Raji (cell line): ENCODE measurements at regions not wholly inside any gene's neighbourhood (a gene's known extent, or its start where the extent isn't known, plus 50 kb on each side); places are given as distances from the start of the nearest gene placed in this dataset.

Experiments
- POLR2A ChIP-seq: IDR thresholded peaks from 2 replicates; pipeline ENCODE4 v1.6.1; 2011; ENCODE audit warnings: low read depth, low read length, control low read depth; ENCODE audit not compliant: insufficient read depth

DNA sequence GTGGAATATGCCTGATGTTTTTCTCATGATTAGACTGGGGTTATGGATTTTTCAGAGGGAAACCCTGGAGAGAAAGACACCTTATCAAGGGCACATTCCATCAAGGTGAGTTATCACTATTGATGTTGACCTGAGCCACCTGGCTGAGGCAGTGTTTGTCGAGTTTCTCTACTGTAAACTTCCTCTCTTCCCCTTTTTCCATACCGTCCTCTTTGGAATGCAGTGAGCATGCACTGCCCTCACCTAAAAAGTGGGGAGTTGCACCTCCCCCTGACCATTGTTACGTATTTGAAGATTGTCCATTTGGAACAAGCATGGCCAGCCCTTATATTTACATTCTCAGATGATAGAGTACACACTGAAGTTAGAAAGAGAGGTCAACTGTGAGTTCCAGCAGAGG lies 53.9 kb upstream of the PWP1 start:
- TF ChIP-seq POLR2A = no peak

GRCh38 chr12:107632246-107632645 lies 53.4 kb upstream of the PWP1 start:
- TF ChIP-seq POLR2A = no peak

DNA sequence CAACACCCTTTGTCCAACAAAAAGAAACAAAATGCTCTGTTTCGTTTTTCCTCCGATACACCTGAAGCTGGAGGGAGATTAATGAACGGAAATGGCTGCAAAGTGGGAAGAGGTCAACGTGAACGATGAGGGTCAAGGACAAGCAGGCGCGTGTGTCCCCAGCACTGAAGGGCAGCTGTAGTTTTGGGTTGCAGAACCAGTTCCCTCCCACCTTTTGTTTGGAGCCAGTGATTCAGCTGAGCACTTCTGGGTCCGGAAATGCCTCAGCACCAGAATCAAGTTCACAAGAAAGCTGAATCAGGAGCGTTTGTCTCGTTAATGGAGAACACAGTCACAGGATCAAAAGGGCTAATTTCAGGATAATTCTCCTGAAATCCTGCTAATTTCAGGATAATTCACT lies 51.1 kb upstream of the PWP1 start:
- TF ChIP-seq POLR2A = no peak

DNA sequence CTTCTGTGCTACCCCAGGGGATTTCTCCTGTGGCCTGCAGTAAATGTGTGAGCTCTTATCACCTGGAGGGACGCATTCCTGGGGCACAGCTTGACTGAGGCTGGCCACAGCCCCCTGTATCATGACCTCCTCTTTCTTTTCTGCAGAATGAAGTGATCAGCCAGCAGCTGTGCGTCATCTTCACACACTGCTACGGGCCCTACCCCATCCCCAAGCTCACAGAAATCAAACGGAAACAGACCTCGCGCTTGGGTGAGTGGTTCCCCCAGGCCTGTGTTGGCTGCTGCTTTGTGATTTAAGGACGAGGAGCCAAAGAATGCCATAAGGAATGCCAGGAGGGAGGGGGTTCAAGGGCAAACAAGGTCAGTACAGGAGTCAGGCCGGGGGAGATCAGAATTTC lies 50.5 kb upstream of the PWP1 start:
- no peak for TF ChIP-seq POLR2A
